ENCODE measurements at regions not wholly inside any gene's neighbourhood (a gene's known extent, or its start where the extent isn't known, plus 50 kb on each side); places are given as distances from the start of the nearest gene placed in this dataset.

- no peak overlapping the region for H3K4me3 ChIP-seq (ENCODE audit: control insufficient read depth, low read depth, low read length)
- no peak for TF ChIP-seq CTCF (IDR thresholded peaks at IDR 0.05; ENCODE audit: control insufficient read depth, insufficient read depth, low read depth, low read length, missing control alignments)
- DNase-seq (ENCODE audit: low read depth), result no peak
Measured at GRCh38 chr5:135650081-135650480, 71.3 kb upstream of the CXCL14 start.

- no peak overlapping the region for H3K4me3 ChIP-seq (ENCODE audit: control insufficient read depth, low read depth, low read length)
- no peak for TF ChIP-seq CTCF (IDR thresholded peaks at IDR 0.05; ENCODE audit: control insufficient read depth, insufficient read depth, low read depth, low read length, missing control alignments)
- no peak for DNase-seq (ENCODE audit: low read depth)
Measured at GRCh38 chr5:135649435-135649834, 70.6 kb upstream of the CXCL14 start.

GRCh38 chr5:135648116-135648515 is 69.3 kb upstream of the CXCL14 start:
- no peak for TF ChIP-seq CTCF (IDR thresholded peaks at IDR 0.05; ENCODE audit: control insufficient read depth, insufficient read depth, low read depth, low read length, missing control alignments)
- no peak overlapping the region for H3K4me3 ChIP-seq (ENCODE audit: control insufficient read depth, low read depth, low read length)
- DNase-seq (ENCODE audit: low read depth), result no peak

GRCh38 chr5:135645336-135646180 is 66.8 kb upstream of the CXCL14 start:
- no peak overlapping the region for H3K4me3 ChIP-seq (ENCODE audit: control insufficient read depth, low read depth, low read length)
- TF ChIP-seq CTCF (IDR thresholded peaks at IDR 0.05; ENCODE audit: control insufficient read depth, insufficient read depth, low read depth, low read length, missing control alignments), result no peak
- DNase-seq (ENCODE audit: low read depth), result no peak

- no peak overlapping the region for H3K4me3 ChIP-seq (ENCODE audit: control insufficient read depth, low read depth, low read length)
- TF ChIP-seq CTCF (IDR thresholded peaks at IDR 0.05; ENCODE audit: control insufficient read depth, insufficient read depth, low read depth, low read length, missing control alignments), result no peak
- no peak for DNase-seq (ENCODE audit: low read depth)
Measured at GRCh38 chr5:135644816-135645215, 66.0 kb upstream of the CXCL14 start.

GRCh38 chr5:135643881-135644766 is 65.3 kb upstream of the CXCL14 start:
- TF ChIP-seq CTCF (IDR thresholded peaks at IDR 0.05; ENCODE audit: control insufficient read depth, insufficient read depth, low read depth, low read length, missing control alignments), result no peak
- no peak overlapping the region for H3K4me3 ChIP-seq (ENCODE audit: control insufficient read depth, low read depth, low read length)
- DNase-seq (ENCODE audit: low read depth), result no peak
